A673 (cell line): ENCODE measurements at regions not wholly inside any gene's neighbourhood (a gene's known extent, or its start where the extent isn't known, plus 50 kb on each side); places are given as distances from the start of the nearest gene placed in this dataset.

Experiments
- BruUV-seq: library from RNA; stranded (reverse); fragments of 400-500 nt; replicated peaks from 2 replicates; lab custom pipeline; 2021; lab: Mats Ljungman, UMichigan
- CTCF ChIA-PET: fragments of 300-600 bp; sonication (Branson Sonifier 250); formaldehyde crosslinking; loops from one replicate; lab custom pipeline; 2022; ENCODE audit warnings: antibody characterized with exemption; lab: Charles Lee
- POLR2A ChIA-PET: fragments of 300-600 bp; sonication (Branson Sonifier 250); formaldehyde crosslinking; loops from one replicate; lab custom pipeline; 2022; ENCODE audit warnings: antibody characterized with exemption; ENCODE audit not compliant: low non-redundant PET; lab: Charles Lee
- DNase-seq: peaks from one replicate; pipeline ENCODE4 v3.0.0-alpha.2; 2015; ENCODE audit warnings: low spot score
- H3K27ac ChIP-seq: fragments of 200-600 bp; sonication (generic); 2 replicates; pipeline ENCODE4 v1.5.1; 2016; ENCODE audit warnings: mixed run types, low read depth, mild to moderate bottlenecking, mixed read lengths, antibody characterized with exemption, low read length; ENCODE audit not compliant: poor library complexity, severe bottlenecking
- H3K27me3 ChIP-seq: fragments of 200-600 bp; sonication (generic); replicated peaks from 2 replicates; pipeline ENCODE4 v1.6.1; 2017; ENCODE audit warnings: mixed run types, low read depth, mild to moderate bottlenecking, mixed read lengths, antibody characterized with exemption, low read length; ENCODE audit not compliant: insufficient read depth, poor library complexity
- H3K36me3 ChIP-seq: fragments of 200-600 bp; sonication (generic); 2 replicates; pipeline ENCODE4 v1.6.1; 2016; ENCODE audit warnings: mixed run types, mild to moderate bottlenecking, mixed read lengths, antibody characterized with exemption, low read length; ENCODE audit not compliant: insufficient read depth, poor library complexity, severe bottlenecking
- H3K4me1 ChIP-seq: fragments of 200-600 bp; sonication (generic); 2 replicates; pipeline ENCODE4 v1.6.1; 2017; ENCODE audit warnings: mixed run types, mild to moderate bottlenecking, mixed read lengths, antibody characterized with exemption, low read length; ENCODE audit not compliant: insufficient read depth, poor library complexity, severe bottlenecking
- H3K4me3 ChIP-seq: fragments of 200-600 bp; sonication (generic); 2 replicates; pipeline ENCODE4 v1.5.1; 2016; ENCODE audit warnings: low read depth, mixed run types, mild to moderate bottlenecking, mixed read lengths, low read length; ENCODE audit not compliant: poor library complexity, severe bottlenecking
- H3K9me3 ChIP-seq: fragments of 200-600 bp; sonication (generic); 2 replicates; pipeline ENCODE4 v1.6.1; 2016; ENCODE audit warnings: mixed run types, low read depth, mild to moderate bottlenecking, mixed read lengths, antibody characterized with exemption, low read length; ENCODE audit not compliant: poor library complexity, severe bottlenecking
- EZH2 ChIP-seq: fragments of 200-600 bp; sonication (generic); IDR thresholded peaks from 2 replicates; pipeline ENCODE4 v1.6.1; 2017; ENCODE audit warnings: borderline replicate concordance, low read depth, mild to moderate bottlenecking, mixed read lengths, antibody characterized with exemption, low read length; ENCODE audit not compliant: poor library complexity, severe bottlenecking
- intact Hi-C: fragments of 100-400 bp; cut with micrococcal nuclease; formaldehyde crosslinking; loops from one replicate; pipeline ENCODE4 v1.10.0; 2022; ENCODE audit not compliant: unreplicated experiment
- TF ChIP-seq, protein P1 (sequence below): fragments of 300-800, 200-600 bp; sonication (generic); conservative IDR thresholded peaks from 2 replicates; pipeline ENCODE4 v1.5.1; 2017; ENCODE audit warnings: low read depth, mild to moderate bottlenecking, antibody characterized with exemption, low read length, moderate library complexity, mixed read lengths

GRCh38 chr5:165201771-165202518 lies 1696.5 kb downstream of the MAT2B start:
- intact Hi-C loops, result no loop called here
- Histone ChIP-seq H3K27ac (no peak overlapping the region), H3K27me3 (no peaks in the 10 kb centered on the region), H3K9me3 (no peaks in the 10 kb centered on the region), H3K4me3 (no peak overlapping the region), H3K4me1 (no peaks in the 10 kb centered on the region), H3K36me3 (no peaks in the 10 kb centered on the region)
- TF ChIP-seq, protein P1, sequence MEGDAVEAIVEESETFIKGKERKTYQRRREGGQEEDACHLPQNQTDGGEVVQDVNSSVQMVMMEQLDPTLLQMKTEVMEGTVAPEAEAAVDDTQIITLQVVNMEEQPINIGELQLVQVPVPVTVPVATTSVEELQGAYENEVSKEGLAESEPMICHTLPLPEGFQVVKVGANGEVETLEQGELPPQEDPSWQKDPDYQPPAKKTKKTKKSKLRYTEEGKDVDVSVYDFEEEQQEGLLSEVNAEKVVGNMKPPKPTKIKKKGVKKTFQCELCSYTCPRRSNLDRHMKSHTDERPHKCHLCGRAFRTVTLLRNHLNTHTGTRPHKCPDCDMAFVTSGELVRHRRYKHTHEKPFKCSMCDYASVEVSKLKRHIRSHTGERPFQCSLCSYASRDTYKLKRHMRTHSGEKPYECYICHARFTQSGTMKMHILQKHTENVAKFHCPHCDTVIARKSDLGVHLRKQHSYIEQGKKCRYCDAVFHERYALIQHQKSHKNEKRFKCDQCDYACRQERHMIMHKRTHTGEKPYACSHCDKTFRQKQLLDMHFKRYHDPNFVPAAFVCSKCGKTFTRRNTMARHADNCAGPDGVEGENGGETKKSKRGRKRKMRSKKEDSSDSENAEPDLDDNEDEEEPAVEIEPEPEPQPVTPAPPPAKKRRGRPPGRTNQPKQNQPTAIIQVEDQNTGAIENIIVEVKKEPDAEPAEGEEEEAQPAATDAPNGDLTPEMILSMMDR, result no peak
- TF ChIP-seq EZH2, result no peak
- DNase-seq, result no peak
- ChIA-PET CTCF (no interaction called here), POLR2A (no interaction called here)
- no TSS peak for BruUV-seq

GRCh38 chr5:165202519-165202910 lies 1697.1 kb downstream of the MAT2B start:
- H3K9me3 ChIP-seq, result no peaks in the 10 kb centered on the region
- no TSS peak for BruUV-seq
- DNase-seq, result no peak
- POLR2A ChIA-PET, result no interaction called here
- intact Hi-C loops, result no loop called here
- H3K4me3 ChIP-seq, result no peak overlapping the region
- TF ChIP-seq, protein P1, result no peak
- no peak for TF ChIP-seq EZH2
- CTCF ChIA-PET, result no interaction called here
- no peaks in the 10 kb centered on the region for H3K27me3 ChIP-seq
- H3K36me3 ChIP-seq, result no peaks in the 10 kb centered on the region
- no peaks in the 10 kb centered on the region for H3K4me1 ChIP-seq
- no peak overlapping the region for H3K27ac ChIP-seq

DNA sequence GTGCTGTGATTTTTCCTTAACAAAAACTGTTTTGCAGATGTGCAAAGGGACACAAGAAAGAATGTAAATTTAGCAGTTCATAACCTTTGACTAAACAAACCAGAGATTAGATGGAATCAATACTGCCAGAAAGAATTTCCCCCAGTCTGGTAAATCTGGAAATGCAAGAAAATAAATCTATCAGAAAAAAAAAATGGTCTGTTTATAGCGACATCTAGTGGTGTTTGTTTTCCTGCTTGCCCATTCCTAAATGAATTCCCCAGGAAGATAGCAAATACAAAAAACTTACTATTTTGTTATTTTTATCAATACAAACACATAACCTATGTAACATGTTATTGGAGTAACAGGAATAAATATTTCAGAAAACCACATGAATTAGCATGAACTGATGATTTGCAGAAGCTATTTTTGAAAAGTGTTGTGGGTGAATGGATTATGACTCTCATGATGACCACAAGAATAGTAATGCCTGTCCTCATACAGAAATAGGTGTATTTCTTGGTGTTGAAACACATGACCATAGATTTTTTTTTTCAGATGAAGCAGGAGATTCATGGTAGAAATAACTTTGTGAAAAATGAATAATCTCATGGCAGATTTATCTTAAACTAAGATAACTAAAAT lies 1703.8 kb downstream of the MAT2B start:
- Histone ChIP-seq H3K27ac (no peak overlapping the region), H3K27me3 (no peaks in the 10 kb centered on the region), H3K36me3 (no peaks in the 10 kb centered on the region), H3K9me3 (no peaks in the 10 kb centered on the region), H3K4me3 (no peak overlapping the region), H3K4me1 (no peaks in the 10 kb centered on the region)
- intact Hi-C loops, result loop anchor here (2.0 to 5.0 kb wide), 4 partner anchors 182 to 1642 kb away; no protein-coding TSS in a partner anchor
- no TSS peak for BruUV-seq
- ChIA-PET CTCF (interaction anchor here (0.6 kb wide), 1 partner anchor 1639 kb away, joined by 3 read pairs; no protein-coding TSS in a partner anchor), POLR2A (no interaction called here)
- peak; percentile 33 for DNase-seq
- TF ChIP-seq, protein P1, result peak; percentile 68
- no peak for TF ChIP-seq EZH2
